ENCODE measurements at regions not wholly inside any gene's neighbourhood (a gene's known extent, or its start where the extent isn't known, plus 50 kb on each side); places are given as distances from the start of the nearest gene placed in this dataset.

GRCh38 chr1:104072915-104073371, 323.2 kb downstream of the AMY1C start:
- Histone ChIP-seq H3K27me3 (ENCODE audit: insufficient read depth, poor library complexity, severe bottlenecking) (no peaks in the 10 kb centered on the region), H3K27ac (replicated peaks) (no peak overlapping the region), H3K4me3 (replicated peaks; ENCODE audit: insufficient read depth, low read length) (no peak overlapping the region)
- TF ChIP-seq CTCF (IDR thresholded peaks at IDR 0.05; ENCODE audit: insufficient read depth, low read length) (no peak), SPI1 (IDR thresholded peaks at IDR 0.05; ENCODE audit: borderline replicate concordance, low read depth) (no peak), POLR2AphosphoS5 (IDR thresholded peaks at IDR 0.05; ENCODE audit: low read depth) (no peak), GABPA (IDR thresholded peaks at IDR 0.05; ENCODE audit: low read depth) (no peak)
- TF ChIP-seq, protein P1, sequence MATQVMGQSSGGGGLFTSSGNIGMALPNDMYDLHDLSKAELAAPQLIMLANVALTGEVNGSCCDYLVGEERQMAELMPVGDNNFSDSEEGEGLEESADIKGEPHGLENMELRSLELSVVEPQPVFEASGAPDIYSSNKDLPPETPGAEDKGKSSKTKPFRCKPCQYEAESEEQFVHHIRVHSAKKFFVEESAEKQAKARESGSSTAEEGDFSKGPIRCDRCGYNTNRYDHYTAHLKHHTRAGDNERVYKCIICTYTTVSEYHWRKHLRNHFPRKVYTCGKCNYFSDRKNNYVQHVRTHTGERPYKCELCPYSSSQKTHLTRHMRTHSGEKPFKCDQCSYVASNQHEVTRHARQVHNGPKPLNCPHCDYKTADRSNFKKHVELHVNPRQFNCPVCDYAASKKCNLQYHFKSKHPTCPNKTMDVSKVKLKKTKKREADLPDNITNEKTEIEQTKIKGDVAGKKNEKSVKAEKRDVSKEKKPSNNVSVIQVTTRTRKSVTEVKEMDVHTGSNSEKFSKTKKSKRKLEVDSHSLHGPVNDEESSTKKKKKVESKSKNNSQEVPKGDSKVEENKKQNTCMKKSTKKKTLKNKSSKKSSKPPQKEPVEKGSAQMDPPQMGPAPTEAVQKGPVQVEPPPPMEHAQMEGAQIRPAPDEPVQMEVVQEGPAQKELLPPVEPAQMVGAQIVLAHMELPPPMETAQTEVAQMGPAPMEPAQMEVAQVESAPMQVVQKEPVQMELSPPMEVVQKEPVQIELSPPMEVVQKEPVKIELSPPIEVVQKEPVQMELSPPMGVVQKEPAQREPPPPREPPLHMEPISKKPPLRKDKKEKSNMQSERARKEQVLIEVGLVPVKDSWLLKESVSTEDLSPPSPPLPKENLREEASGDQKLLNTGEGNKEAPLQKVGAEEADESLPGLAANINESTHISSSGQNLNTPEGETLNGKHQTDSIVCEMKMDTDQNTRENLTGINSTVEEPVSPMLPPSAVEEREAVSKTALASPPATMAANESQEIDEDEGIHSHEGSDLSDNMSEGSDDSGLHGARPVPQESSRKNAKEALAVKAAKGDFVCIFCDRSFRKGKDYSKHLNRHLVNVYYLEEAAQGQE (IDR thresholded peaks at IDR 0.05; ENCODE audit: insufficient replicate concordance, low read depth): no peak
- no peak for DNase-seq (ENCODE audit: low read depth in 1 of 2, low spot score in 1 of 2)

- no peak overlapping the region for H3K4me3 ChIP-seq (replicated peaks; ENCODE audit: insufficient read depth, low read length)
- no peaks in the 10 kb centered on the region for H3K27me3 ChIP-seq (ENCODE audit: insufficient read depth, poor library complexity, severe bottlenecking)
- no peak overlapping the region for H3K27ac ChIP-seq (replicated peaks)
- no peak for DNase-seq (ENCODE audit: low read depth in 1 of 2, low spot score in 1 of 2)
- TF ChIP-seq POLR2AphosphoS5 (IDR thresholded peaks at IDR 0.05; ENCODE audit: low read depth) (no peak), GABPA (IDR thresholded peaks at IDR 0.05; ENCODE audit: low read depth) (no peak), CTCF (IDR thresholded peaks at IDR 0.05; ENCODE audit: insufficient read depth, low read length) (no peak), SPI1 (IDR thresholded peaks at IDR 0.05; ENCODE audit: borderline replicate concordance, low read depth) (no peak)
- TF ChIP-seq, protein P1 (IDR thresholded peaks at IDR 0.05; ENCODE audit: insufficient replicate concordance, low read depth): no peak
Measured at GRCh38 chr1:104073463-104073902, 323.8 kb downstream of the AMY1C start.

- H3K27me3 ChIP-seq (ENCODE audit: insufficient read depth, poor library complexity, severe bottlenecking): peaks cover 5% of the 10 kb centered on the region
- TF ChIP-seq, protein P1 (IDR thresholded peaks at IDR 0.05; ENCODE audit: insufficient replicate concordance, low read depth): no peak
- no peak for TF ChIP-seq CTCF (IDR thresholded peaks at IDR 0.05; ENCODE audit: insufficient read depth, low read length)
- no peak for TF ChIP-seq SPI1 (IDR thresholded peaks at IDR 0.05; ENCODE audit: borderline replicate concordance, low read depth)
- no peak for TF ChIP-seq POLR2AphosphoS5 (IDR thresholded peaks at IDR 0.05; ENCODE audit: low read depth)
- TF ChIP-seq GABPA (IDR thresholded peaks at IDR 0.05; ENCODE audit: low read depth): no peak
- no peak overlapping the region for H3K4me3 ChIP-seq (replicated peaks; ENCODE audit: insufficient read depth, low read length)
- DNase-seq (ENCODE audit: low read depth in 1 of 2, low spot score in 1 of 2): no peak
- H3K27ac ChIP-seq (replicated peaks): no peak overlapping the region
Measured at GRCh38 chr1:104082221-104082620, 332.5 kb downstream of the AMY1C start.
